Cardiac fibroblast (primary cell): ENCODE measurements at regions not wholly inside any gene's neighbourhood (a gene's known extent, or its start where the extent isn't known, plus 50 kb on each side); places are given as distances from the start of the nearest gene placed in this dataset.

Experiments used
- DNase-seq, 2 donors: peaks; one replicate each; pipeline versions ENCODE4 v3.0.0 to v3.0.0-alpha.2; 2010; ENCODE audit warnings: low read depth in 2 of 2
- H3K4me3 ChIP-seq, 2 donors: replicated peaks in 1 of 2; 1 replicate in 1 of 2; 2 replicates in 1 of 2; pipeline ENCODE4 v1.5.1; 2011; ENCODE audit warnings: low read depth in 2 of 2, low read length in 2 of 2, mild to moderate bottlenecking in 2 of 2, moderate library complexity in 1 of 2
- TF ChIP-seq, protein P1 (sequence below): IDR thresholded peaks from one replicate; pipeline ENCODE4 v1.5.1; 2011; ENCODE audit warnings: low read depth, mild to moderate bottlenecking, low read length, inconsistent platforms

DNA sequence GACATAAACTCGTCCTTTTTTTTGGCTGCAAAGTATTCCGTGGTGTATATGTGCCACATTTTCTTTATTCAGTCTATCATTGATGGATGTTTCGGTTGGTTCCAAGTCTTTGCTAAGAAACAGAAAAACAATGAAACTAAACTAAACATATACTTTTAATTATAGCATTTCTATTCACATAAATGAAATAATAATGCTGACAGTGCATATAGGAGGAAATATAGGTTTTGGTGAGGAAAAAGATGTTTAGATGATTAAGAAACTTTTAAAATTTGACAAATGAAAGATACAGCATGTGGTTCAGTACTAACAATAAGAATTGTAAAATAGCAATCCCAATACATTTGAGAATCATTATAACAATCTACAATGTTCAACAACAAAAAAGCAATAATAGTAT, 1094.5 kb upstream of the CDH6 start:
- H3K4me3 ChIP-seq, result no peak overlapping the region
- no peak for DNase-seq
- TF ChIP-seq, protein P1, sequence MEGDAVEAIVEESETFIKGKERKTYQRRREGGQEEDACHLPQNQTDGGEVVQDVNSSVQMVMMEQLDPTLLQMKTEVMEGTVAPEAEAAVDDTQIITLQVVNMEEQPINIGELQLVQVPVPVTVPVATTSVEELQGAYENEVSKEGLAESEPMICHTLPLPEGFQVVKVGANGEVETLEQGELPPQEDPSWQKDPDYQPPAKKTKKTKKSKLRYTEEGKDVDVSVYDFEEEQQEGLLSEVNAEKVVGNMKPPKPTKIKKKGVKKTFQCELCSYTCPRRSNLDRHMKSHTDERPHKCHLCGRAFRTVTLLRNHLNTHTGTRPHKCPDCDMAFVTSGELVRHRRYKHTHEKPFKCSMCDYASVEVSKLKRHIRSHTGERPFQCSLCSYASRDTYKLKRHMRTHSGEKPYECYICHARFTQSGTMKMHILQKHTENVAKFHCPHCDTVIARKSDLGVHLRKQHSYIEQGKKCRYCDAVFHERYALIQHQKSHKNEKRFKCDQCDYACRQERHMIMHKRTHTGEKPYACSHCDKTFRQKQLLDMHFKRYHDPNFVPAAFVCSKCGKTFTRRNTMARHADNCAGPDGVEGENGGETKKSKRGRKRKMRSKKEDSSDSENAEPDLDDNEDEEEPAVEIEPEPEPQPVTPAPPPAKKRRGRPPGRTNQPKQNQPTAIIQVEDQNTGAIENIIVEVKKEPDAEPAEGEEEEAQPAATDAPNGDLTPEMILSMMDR, result no peak

DNA sequence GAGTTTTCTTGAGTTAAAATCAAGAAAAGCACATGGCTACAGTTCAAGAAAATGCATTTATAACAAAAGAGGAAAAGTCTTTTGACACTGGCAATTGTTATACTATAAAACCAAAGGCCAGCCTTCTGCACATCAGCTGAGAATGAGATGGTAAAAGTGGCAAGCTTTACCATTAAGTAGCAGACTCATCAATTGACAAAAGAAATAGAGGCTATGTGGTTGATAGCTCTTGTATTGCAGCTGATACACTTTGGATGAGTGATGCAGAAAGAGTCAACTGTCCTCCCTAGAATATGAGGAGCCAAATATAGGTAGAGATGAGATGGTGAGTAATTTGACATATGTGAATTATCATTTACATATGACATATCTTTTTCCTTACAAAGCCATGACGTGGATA, 1100.9 kb upstream of the CDH6 start:
- DNase-seq, result no peak
- TF ChIP-seq, protein P1, result no peak
- H3K4me3 ChIP-seq, result no peak overlapping the region

GRCh38 chr5:30069441-30070263, 1123.8 kb upstream of the CDH6 start:
- TF ChIP-seq, protein P1, result no peak
- H3K4me3 ChIP-seq, result no peak overlapping the region
- no peak for DNase-seq

- no peak overlapping the region for H3K4me3 ChIP-seq
- TF ChIP-seq, protein P1, result no peak
- no peak for DNase-seq
These were observed 1130.0 kb upstream of the CDH6 start for GRCh38 chr5:30063503-30063902.

GRCh38 chr5:30051976-30052375, 1141.5 kb upstream of the CDH6 start:
- no peak for DNase-seq
- TF ChIP-seq, protein P1, result no peak
- no peak overlapping the region for H3K4me3 ChIP-seq

DNA sequence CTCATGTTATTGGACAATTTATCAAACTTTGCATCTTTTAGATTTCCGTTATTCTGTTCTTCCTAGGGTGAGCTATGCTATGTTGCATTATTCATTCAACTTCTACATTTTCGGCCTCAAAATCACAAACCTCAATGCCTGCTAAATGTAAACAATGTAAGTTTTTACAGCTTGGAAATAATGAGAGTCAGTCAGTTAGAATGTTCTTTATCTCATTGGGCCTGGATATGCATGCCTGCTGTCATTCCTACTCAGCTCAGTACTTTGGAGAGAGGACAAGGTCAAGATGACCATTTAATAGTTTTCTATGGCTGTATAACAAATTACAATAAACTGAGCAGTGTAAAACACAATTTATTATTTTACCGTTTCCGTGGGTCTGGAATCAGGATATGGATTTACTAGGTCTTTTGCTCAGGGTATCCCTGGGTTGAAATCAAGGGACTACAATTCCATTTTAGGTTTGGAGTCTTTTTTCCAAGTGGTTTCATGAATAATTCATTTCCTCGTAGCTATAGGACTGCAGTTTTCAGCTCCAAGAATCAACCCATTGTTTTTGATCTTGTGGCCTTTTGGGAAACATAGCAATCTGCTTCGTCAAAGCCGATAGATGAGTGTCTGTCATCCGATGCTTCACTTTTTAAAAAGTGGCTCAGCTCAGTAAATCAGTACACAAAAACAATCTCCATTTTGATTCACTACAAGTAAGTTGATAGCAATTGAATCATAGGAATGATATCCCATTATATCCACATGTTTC, 1143.2 kb upstream of the CDH6 start:
- DNase-seq, result no peak
- H3K4me3 ChIP-seq, result no peak overlapping the region
- TF ChIP-seq, protein P1, result no peak
